GM18511 (cell line): ENCODE measurements at regions not wholly inside any gene's neighbourhood (a gene's known extent, or its start where the extent isn't known, plus 50 kb on each side); places are given as distances from the start of the nearest gene placed in this dataset.
A peak's percentile ranks its signal among the peaks of the same experiment; 100 is the strongest.
"Not testable (repeated sequence)": the region's sequence is repeated elsewhere in the genome, so short reads cannot be mapped to it uniquely, and the experiment has no call there.

Experiments
- ATAC-seq: cut with Tn5 transposase; IDR thresholded peaks from one replicate; pipeline ENCODE4 v1.9.1; 2021; ENCODE audit warnings: mild to moderate bottlenecking, moderate library complexity; ENCODE audit not compliant: unreplicated experiment

GRCh38 chr2:167386694-167387093, 498.4 kb downstream of the XIRP2 start:
- ATAC-seq = no peak

DNA sequence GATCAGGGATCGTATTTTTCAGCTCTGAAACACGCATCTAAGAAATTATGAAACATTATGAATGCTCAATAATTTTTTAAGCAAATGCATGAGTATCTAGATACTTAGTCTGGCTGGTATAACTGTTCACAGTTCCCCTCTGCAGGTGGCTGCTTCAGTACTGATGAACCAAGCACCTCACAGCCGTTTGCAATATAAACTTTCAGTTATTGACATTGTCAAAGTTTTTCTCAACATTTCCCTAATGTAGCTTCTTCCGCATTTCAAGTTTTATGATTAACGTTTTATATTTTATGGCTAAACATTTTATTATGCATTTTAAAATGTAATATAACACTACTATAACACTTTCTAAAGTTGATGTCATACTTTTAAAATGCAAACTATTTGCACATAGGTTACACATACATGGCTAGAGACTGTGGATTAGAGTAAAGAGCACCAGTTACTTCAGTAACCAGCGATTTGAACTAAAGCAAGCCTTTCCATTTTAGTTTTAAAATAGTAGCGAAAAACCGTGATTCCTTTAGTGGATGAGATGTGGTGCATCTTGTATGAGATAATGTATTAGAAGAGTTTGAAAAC, 495.4 kb downstream of the XIRP2 start:
- ATAC-seq = no peak

DNA sequence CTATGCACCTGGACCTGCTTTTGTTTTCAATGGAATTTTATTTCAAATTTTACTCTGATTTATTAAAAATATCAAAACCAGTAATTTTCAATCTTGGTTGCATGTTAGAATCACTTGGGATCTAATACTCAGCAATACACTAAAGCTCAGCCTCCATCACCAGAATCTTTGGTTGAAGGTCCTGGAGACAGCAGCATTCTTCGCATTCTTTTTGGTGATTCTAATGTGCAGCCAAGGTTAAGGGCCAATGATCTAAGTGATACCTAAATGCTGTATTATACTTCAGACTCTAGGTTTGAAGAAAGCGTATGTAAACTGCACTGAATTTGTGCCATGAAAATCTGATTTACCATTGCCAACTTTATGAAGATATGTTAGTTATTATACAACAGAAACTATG, 493.1 kb downstream of the XIRP2 start:
- no peak for ATAC-seq

DNA sequence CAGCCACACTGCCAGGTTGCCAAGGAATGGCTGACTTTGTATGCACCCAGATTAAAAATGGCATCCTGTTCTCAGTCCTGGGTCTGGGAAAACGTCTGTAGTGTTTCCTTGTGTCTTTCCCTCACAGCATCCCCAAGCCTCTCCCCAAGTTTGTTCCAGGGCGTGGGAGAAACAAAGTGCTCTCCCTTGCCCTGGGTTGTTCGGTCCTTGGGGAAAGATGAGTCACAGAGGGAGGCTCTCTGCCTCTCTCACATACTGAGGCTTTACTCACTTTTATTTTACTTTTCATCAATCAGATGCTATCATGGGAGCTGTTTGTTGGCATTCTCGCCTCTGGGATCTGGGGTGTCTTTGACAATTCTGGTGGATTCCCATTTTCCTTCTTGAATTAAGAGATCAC, 492.3 kb downstream of the XIRP2 start:
- no peak for ATAC-seq

- ATAC-seq = no peak
Observed at GRCh38 chr2:167380094-167380493, 491.8 kb downstream of the XIRP2 start.

GRCh38 chr2:167369083-167369482, 480.8 kb downstream of the XIRP2 start:
- no peak for ATAC-seq

DNA sequence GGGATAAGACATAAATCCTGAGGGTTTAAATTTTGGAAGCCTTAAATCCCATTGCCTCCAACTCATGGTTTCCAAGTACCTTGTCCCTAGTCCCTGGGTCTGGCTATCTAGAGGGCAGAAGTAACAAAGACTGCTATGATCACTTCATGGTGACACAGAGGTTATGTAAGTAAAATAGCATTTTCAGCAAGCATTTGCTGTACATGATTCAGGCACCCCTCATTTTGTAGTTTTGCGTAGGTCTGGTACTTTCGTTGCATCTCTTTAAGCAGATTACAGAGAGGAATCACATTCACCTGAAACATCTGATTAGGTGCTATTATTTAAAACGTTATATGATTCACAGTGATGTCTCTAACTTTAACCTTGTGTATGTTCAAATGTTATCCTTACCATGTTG, 480.1 kb downstream of the XIRP2 start:
- no peak for ATAC-seq

GRCh38 chr2:167365216-167365615, 476.9 kb downstream of the XIRP2 start:
- ATAC-seq = no peak

DNA sequence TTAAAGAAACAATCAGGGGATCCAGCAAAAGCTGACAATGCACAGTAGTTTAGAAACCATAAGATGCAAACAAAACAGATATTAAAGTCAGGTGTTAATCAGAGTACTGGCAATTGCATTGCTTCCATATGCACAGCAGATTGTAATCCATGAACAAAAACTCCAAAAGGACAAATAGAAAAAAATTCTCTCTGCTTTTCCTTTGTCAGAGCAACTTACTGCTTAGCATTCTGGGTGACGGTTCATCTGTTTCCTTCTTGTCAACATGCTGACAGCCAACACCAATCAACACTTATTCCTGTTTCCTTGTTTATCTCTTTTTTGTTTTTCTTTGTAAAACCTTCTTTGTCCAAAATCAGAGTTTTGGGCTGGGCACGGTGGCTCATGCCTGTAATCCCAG, 473.1 kb downstream of the XIRP2 start:
- no peak for ATAC-seq

GRCh38 chr2:167355821-167356220, 467.5 kb downstream of the XIRP2 start:
- ATAC-seq = no peak

- no peak for ATAC-seq
Observed at GRCh38 chr2:167353605-167354280, 465.5 kb downstream of the XIRP2 start.

- ATAC-seq = no peak
Observed at GRCh38 chr2:167345559-167345958, 457.3 kb downstream of the XIRP2 start.

DNA sequence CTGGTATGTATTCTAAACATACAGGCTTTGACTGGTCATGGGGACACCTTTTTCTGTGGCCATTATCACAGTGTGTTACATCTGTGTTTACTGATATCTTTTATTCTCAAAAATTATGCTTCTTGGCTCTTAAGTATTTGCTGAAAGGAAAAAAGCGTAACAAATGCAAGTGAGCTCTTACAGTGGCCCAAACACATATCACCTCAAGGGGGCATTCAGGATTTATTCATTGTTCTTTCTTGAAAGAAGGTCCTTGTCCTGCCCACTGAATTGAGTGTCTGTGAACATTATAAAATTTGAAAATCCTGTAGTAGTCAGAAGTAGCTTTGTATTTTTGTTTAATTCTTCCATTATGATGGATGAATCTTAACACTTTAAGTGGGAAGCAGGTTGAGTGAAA, 454.5 kb downstream of the XIRP2 start:
- ATAC-seq = no peak

- ATAC-seq = no peak
Observed at GRCh38 chr2:167340322-167340721, 452.0 kb downstream of the XIRP2 start.

GRCh38 chr2:167336213-167336612, 447.9 kb downstream of the XIRP2 start:
- no peak for ATAC-seq

DNA sequence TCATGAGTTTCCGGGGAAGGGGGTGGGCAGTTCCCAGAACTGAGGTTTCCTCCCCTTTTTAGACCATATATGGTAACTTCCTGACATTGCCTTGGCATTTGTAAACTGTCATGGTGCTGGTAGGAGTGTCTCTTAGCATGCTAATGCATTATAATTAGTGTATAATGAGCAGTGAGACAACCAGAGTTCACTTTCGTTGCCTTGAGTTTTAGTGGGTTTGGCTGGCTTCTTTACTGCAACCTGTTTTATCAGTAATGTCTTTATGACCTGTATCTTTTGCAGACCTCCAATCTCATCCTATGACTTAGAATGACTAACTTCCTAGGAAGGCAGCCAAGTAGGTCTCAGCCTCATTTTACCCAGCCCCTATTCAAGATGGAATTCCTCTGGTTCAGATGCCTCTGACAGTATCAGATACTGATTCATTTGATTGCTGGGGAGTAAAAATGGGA, 447.3 kb downstream of the XIRP2 start:
- no peak for ATAC-seq

DNA sequence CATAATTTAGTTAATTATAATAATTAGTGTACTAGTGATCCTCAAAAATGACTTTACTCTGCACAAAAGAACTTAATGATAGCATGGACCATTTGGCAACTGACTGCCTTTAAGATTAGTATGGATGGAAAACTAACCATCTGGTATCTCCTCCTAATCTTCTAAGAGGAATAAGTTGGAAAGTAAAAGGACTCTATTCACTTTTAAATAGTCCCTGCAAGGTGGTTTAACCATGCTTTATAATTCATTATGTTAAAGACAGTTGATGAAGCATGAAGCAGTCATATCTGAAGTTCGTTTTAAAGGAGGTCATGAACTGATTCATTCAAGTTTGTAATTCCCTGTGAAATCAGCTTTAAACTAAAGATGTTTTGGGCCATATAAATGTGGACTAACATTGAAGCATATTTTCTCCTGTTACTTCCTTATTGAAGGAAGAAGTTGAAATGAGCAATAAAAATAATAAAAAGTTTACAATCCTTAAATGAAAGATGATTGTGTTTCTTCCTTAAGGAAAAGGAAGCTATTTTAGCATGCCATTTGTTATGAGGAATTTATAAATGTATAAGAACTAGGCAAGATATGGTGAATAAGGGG, 446.0 kb downstream of the XIRP2 start:
- no peak for ATAC-seq

- ATAC-seq = no peak
Observed at GRCh38 chr2:167333245-167333644, 445.0 kb downstream of the XIRP2 start.

DNA sequence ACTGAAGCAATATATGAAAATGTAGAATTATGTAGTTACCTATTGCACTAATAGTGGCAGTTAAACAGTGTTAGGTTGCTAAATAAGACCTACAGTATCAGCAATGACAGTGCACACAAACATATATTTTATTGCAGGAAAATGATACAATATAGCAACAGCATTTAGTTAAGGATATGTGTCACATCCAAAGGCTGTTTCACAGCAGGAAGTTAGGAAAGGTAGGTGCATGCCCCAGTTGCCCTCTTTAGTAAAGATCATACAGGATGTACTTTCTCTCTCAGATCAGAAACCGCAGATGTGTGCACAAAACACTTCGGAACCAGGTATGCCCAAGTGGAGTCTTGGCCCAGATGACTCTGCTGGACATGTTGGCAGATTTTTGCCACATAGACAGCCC, 444.1 kb downstream of the XIRP2 start:
- ATAC-seq = no peak

DNA sequence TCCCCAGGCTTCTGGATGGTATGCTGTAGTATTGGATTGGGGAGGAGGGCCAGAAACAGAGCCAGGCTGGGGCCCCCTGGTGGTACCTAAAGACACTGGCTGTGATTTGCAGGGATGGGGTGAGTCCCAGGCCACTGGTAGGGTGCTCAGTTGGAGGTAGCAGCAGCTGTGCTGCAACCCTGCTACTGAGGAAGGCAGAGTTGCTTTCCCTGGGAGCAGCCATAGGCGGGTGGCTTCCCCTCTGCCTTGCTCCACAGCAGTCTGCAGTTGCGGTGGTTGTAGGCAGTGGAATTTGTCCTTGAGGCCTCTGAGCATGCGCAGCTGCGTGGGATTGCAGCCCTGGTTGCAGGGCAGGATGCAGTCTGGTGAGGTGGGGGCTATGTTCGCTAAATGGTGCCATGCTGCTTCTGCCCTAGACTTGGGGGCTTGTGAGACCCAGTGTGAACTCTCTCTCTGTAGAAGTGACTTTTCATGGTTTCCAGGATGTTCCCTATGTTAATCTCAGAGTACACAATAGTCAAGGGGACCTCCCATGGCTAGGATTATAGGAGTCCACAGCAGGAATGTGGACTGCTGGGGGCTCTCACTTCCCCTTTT, 443.5 kb downstream of the XIRP2 start:
- peak; percentile 62 for ATAC-seq

DNA sequence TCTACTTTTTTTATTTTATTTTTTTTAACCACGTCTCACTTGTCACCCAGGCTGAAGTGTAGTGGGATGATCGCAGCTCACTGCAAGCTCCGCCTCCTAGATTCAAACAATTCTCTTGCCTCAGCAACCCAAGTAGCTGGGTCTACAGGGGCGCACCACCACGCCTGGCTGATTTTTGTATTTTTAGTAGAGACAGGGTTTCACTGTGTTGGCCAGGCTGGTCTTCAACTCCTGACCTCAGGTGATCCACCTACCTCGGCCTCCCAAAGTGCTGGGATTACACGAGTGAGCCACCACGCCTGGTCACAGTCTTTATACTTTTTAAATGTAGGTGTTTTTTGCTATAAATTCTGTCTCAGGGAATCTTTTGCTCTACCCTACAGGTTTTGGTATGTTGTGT, 440.5 kb downstream of the XIRP2 start:
- not testable (repeated sequence) for ATAC-seq

- ATAC-seq = no peak
Observed at GRCh38 chr2:167322795-167323194, 434.5 kb downstream of the XIRP2 start.
